GM12878 (cell line): ENCODE measurements at regions not wholly inside any gene's neighbourhood (a gene's known extent, or its start where the extent isn't known, plus 50 kb on each side); places are given as distances from the start of the nearest gene placed in this dataset.

Experiments
- CREM ChIP-seq: IDR thresholded peaks from 2 replicates; pipeline ENCODE4 v1.6.1; 2014; ENCODE audit warnings: antibody characterized with exemption, low read depth
- EP300 ChIP-seq, 2 experiments: fragments of 150-350 bp in 1 of 2; IDR thresholded peaks; 2 replicates each; pipeline ENCODE4 v1.6.1; 2011 to 2012; ENCODE audit warnings: low read depth in 2 of 2, low read length in 2 of 2, borderline replicate concordance in 1 of 2, improper control_type of control experiment in 1 of 2, inconsistent platforms in 1 of 2; ENCODE audit not compliant: control insufficient read depth in 1 of 2
- MTA3 ChIP-seq: IDR thresholded peaks from 2 replicates; pipeline ENCODE4 v1.6.1; 2012; ENCODE audit warnings: low read length, inconsistent platforms, borderline replicate concordance
- MYC ChIP-seq: IDR thresholded peaks from 2 replicates; pipeline ENCODE4 v1.6.1; 2011; ENCODE audit warnings: mild to moderate bottlenecking, low read length, moderate library complexity, inconsistent platforms; ENCODE audit not compliant: insufficient read depth, insufficient replicate concordance, insufficient read length, severe bottlenecking
- PML ChIP-seq: IDR thresholded peaks from 2 replicates; pipeline ENCODE4 v1.6.1; 2012; ENCODE audit warnings: low read length, inconsistent platforms
- POLR2A ChIP-seq: IDR thresholded peaks from 2 replicates; pipeline ENCODE4 v1.6.1; 2011; ENCODE audit warnings: low read depth, mild to moderate bottlenecking, low read length
- POLR2AphosphoS5 ChIP-seq: IDR thresholded peaks from 2 replicates; pipeline ENCODE4 v1.6.1; 2011; ENCODE audit warnings: mild to moderate bottlenecking, low read length, inconsistent platforms
- SRF ChIP-seq, 2 experiments: IDR thresholded peaks; 2 replicates each; pipeline ENCODE4 v1.6.1; 2011; ENCODE audit warnings: low read depth in 2 of 2, low read length in 2 of 2, mild to moderate bottlenecking in 1 of 2, moderate library complexity in 1 of 2
- TF ChIP-seq, protein P1 (sequence below), 3 experiments: IDR thresholded peaks in 2 of 3; conservative IDR thresholded peaks in 1 of 3; 2 replicates each; pipeline ENCODE4 v1.5.1; 2011; ENCODE audit warnings: low read depth in 3 of 3, low read length in 3 of 3, mild to moderate bottlenecking in 3 of 3, control low read depth in 2 of 3, moderate library complexity in 2 of 3, inconsistent platforms in 1 of 3, mixed read lengths in 1 of 3; ENCODE audit not compliant: control insufficient read depth in 2 of 3, insufficient read depth in 1 of 3; ENCODE audit errors: extremely low read depth in 1 of 3
- TF ChIP-seq, protein P2 (sequence below): fragments of 450-650 bp; IDR thresholded peaks from 2 replicates; pipeline ENCODE4 v1.6.1; 2017; ENCODE audit warnings: antibody characterized with exemption, mild to moderate bottlenecking, moderate library complexity
- TF ChIP-seq, protein P3 (sequence below): IDR thresholded peaks from 2 replicates; pipeline ENCODE4 v1.6.1; 2012; ENCODE audit warnings: low read depth, low read length, improper control_type of control experiment
- TF ChIP-seq, protein P4 (sequence below): fragments of 150-350 bp; IDR thresholded peaks from 2 replicates; pipeline ENCODE4 v1.6.1; 2016; ENCODE audit warnings: low read depth, low read length
- TF ChIP-seq, protein P5 (sequence below): IDR thresholded peaks from 2 replicates; pipeline ENCODE4 v1.6.1; 2012; ENCODE audit warnings: mild to moderate bottlenecking, low read depth, low read length

- TF ChIP-seq, protein P1, sequence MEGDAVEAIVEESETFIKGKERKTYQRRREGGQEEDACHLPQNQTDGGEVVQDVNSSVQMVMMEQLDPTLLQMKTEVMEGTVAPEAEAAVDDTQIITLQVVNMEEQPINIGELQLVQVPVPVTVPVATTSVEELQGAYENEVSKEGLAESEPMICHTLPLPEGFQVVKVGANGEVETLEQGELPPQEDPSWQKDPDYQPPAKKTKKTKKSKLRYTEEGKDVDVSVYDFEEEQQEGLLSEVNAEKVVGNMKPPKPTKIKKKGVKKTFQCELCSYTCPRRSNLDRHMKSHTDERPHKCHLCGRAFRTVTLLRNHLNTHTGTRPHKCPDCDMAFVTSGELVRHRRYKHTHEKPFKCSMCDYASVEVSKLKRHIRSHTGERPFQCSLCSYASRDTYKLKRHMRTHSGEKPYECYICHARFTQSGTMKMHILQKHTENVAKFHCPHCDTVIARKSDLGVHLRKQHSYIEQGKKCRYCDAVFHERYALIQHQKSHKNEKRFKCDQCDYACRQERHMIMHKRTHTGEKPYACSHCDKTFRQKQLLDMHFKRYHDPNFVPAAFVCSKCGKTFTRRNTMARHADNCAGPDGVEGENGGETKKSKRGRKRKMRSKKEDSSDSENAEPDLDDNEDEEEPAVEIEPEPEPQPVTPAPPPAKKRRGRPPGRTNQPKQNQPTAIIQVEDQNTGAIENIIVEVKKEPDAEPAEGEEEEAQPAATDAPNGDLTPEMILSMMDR (IDR thresholded peaks at IDR 0.05 in 2 of 3, conservative IDR thresholded peaks at IDR 0.05 in 1 of 3; ENCODE audit: control insufficient read depth in 2 of 3, extremely low read depth in 1 of 3, insufficient read depth in 1 of 3, low read depth in 3 of 3, low read length in 3 of 3): no peak
- TF ChIP-seq PML (no peak), POLR2AphosphoS5 (no peak), POLR2A (no peak), MYC (no peak), SRF (IDR thresholded peaks at IDR 0.05; ENCODE audit: low read depth in 2 of 2, low read length in 2 of 2) (no peak), MTA3 (no peak), EP300 (IDR thresholded peaks at IDR 0.05; ENCODE audit: borderline replicate concordance in 1 of 2, control insufficient read depth in 1 of 2, low read depth in 2 of 2, low read length in 2 of 2) (no peak), CREM (no peak)
- TF ChIP-seq, protein P2, sequence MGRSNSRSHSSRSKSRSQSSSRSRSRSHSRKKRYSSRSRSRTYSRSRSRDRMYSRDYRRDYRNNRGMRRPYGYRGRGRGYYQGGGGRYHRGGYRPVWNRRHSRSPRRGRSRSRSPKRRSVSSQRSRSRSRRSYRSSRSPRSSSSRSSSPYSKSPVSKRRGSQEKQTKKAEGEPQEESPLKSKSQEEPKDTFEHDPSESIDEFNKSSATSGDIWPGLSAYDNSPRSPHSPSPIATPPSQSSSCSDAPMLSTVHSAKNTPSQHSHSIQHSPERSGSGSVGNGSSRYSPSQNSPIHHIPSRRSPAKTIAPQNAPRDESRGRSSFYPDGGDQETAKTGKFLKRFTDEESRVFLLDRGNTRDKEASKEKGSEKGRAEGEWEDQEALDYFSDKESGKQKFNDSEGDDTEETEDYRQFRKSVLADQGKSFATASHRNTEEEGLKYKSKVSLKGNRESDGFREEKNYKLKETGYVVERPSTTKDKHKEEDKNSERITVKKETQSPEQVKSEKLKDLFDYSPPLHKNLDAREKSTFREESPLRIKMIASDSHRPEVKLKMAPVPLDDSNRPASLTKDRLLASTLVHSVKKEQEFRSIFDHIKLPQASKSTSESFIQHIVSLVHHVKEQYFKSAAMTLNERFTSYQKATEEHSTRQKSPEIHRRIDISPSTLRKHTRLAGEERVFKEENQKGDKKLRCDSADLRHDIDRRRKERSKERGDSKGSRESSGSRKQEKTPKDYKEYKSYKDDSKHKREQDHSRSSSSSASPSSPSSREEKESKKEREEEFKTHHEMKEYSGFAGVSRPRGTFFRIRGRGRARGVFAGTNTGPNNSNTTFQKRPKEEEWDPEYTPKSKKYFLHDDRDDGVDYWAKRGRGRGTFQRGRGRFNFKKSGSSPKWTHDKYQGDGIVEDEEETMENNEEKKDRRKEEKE: no peak
- TF ChIP-seq, protein P3, sequence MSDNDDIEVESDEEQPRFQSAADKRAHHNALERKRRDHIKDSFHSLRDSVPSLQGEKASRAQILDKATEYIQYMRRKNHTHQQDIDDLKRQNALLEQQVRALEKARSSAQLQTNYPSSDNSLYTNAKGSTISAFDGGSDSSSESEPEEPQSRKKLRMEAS: no peak
- TF ChIP-seq, protein P4, sequence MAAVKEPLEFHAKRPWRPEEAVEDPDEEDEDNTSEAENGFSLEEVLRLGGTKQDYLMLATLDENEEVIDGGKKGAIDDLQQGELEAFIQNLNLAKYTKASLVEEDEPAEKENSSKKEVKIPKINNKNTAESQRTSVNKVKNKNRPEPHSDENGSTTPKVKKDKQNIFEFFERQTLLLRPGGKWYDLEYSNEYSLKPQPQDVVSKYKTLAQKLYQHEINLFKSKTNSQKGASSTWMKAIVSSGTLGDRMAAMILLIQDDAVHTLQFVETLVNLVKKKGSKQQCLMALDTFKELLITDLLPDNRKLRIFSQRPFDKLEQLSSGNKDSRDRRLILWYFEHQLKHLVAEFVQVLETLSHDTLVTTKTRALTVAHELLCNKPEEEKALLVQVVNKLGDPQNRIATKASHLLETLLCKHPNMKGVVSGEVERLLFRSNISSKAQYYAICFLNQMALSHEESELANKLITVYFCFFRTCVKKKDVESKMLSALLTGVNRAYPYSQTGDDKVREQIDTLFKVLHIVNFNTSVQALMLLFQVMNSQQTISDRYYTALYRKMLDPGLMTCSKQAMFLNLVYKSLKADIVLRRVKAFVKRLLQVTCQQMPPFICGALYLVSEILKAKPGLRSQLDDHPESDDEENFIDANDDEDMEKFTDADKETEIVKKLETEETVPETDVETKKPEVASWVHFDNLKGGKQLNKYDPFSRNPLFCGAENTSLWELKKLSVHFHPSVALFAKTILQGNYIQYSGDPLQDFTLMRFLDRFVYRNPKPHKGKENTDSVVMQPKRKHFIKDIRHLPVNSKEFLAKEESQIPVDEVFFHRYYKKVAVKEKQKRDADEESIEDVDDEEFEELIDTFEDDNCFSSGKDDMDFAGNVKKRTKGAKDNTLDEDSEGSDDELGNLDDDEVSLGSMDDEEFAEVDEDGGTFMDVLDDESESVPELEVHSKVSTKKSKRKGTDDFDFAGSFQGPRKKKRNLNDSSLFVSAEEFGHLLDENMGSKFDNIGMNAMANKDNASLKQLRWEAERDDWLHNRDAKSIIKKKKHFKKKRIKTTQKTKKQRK: no peak
- TF ChIP-seq, protein P5, sequence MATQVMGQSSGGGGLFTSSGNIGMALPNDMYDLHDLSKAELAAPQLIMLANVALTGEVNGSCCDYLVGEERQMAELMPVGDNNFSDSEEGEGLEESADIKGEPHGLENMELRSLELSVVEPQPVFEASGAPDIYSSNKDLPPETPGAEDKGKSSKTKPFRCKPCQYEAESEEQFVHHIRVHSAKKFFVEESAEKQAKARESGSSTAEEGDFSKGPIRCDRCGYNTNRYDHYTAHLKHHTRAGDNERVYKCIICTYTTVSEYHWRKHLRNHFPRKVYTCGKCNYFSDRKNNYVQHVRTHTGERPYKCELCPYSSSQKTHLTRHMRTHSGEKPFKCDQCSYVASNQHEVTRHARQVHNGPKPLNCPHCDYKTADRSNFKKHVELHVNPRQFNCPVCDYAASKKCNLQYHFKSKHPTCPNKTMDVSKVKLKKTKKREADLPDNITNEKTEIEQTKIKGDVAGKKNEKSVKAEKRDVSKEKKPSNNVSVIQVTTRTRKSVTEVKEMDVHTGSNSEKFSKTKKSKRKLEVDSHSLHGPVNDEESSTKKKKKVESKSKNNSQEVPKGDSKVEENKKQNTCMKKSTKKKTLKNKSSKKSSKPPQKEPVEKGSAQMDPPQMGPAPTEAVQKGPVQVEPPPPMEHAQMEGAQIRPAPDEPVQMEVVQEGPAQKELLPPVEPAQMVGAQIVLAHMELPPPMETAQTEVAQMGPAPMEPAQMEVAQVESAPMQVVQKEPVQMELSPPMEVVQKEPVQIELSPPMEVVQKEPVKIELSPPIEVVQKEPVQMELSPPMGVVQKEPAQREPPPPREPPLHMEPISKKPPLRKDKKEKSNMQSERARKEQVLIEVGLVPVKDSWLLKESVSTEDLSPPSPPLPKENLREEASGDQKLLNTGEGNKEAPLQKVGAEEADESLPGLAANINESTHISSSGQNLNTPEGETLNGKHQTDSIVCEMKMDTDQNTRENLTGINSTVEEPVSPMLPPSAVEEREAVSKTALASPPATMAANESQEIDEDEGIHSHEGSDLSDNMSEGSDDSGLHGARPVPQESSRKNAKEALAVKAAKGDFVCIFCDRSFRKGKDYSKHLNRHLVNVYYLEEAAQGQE: no peak
These were observed 64.0 kb upstream of the RASGRF1 start for GRCh38 chr15:79154483-79155135.
